ENCODE measurements at regions not wholly inside any gene's neighbourhood (a gene's known extent, or its start where the extent isn't known, plus 50 kb on each side); places are given as distances from the start of the nearest gene placed in this dataset.

DNA sequence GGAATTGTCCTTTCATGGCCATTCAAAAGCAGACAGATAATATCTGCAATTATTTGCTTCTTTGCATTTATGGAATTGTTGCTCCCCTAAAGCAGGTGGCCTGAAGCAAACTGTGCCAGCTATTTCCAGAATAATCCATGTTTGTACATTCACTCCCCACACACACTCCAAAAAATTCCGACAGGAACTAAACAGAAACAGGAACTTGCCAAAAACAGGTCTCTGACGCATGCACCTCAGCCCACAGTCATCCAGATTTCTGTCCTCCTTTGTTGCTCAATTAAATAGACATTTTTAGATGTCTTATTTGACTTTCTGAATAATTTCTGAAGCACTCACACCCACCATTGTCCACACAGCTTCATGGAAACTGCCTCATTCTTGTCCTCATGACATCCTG is 71.5 kb upstream of the EDNRA start:
- TF ChIP-seq ESRRB (CRISPR knock-in tag; IDR thresholded peaks at IDR 0.05; ENCODE audit: borderline replicate concordance) (no peak), LCOR (CRISPR knock-in tag; IDR thresholded peaks at IDR 0.05) (no peak), PRMT5 (CRISPR knock-in tag; IDR thresholded peaks at IDR 0.05) (no peak), ZNF584 (CRISPR knock-in tag; IDR thresholded peaks at IDR 0.05; ENCODE audit: low read depth) (no peak), PKNOX1 (IDR thresholded peaks at IDR 0.05) (no peak), NCOA4 (IDR thresholded peaks at IDR 0.05; ENCODE audit: partially characterized antibody) (no peak), ZNF277 (CRISPR knock-in tag; IDR thresholded peaks at IDR 0.05; ENCODE audit: borderline replicate concordance) (no peak), ZHX1 (conservative IDR thresholded peaks at IDR 0.05; ENCODE audit: low read length) (no peak), CLOCK (CRISPR knock-in tag; IDR thresholded peaks at IDR 0.05; ENCODE audit: borderline replicate concordance) (no peak), ZNF324 (CRISPR knock-in tag; IDR thresholded peaks at IDR 0.05) (no peak), RBM22 (IDR thresholded peaks at IDR 0.05; ENCODE audit: low read depth, low read length, poor library complexity, severe bottlenecking) (no peak), CBX8 (IDR thresholded peaks at IDR 0.05; ENCODE audit: borderline replicate concordance, extremely low read depth, low read depth, low read length, poor library complexity, severe bottlenecking) (no peak)
- intact Hi-C loops (cut with micrococcal nuclease): no loop called here
- ATAC-seq: no peak
- Histone ChIP-seq H2AFZ (ENCODE audit: low read depth, low read length) (no peak overlapping the region), H3K27ac (ENCODE audit: extremely low read depth, low read depth, low read length) (no peak overlapping the region), H4K20me1 (replicated peaks; ENCODE audit: control insufficient read depth, insufficient read depth, low read length) (no peaks in the 10 kb centered on the region), H3K4me1 (replicated peaks in 1 of 2; ENCODE audit: control insufficient read depth in 2 of 2, insufficient read depth in 2 of 2, low read length in 2 of 2) (no peaks in the 10 kb centered on the region), H3K9me3 (replicated peaks; ENCODE audit: control insufficient read depth, insufficient read depth, low read depth, low read length) (no peaks in the 10 kb centered on the region), H3K9ac (ENCODE audit: insufficient read depth in 1 of 2, low read depth in 2 of 2, low read length in 2 of 2) (no peak overlapping the region), H3K9me1 (ENCODE audit: control insufficient read depth, insufficient read depth, low read length) (no peaks in the 10 kb centered on the region), H3K36me3 (ENCODE audit: control insufficient read depth, insufficient read depth, low read length) (no peaks in the 10 kb centered on the region), H3K79me2 (ENCODE audit: control insufficient read depth, insufficient read depth, low read length) (no peaks in the 10 kb centered on the region), H3K4me2 (ENCODE audit: insufficient read depth, low read length) (no peak overlapping the region), H3K4me3 (no peak overlapping the region), H3K27me3 (ENCODE audit: control insufficient read depth in 2 of 2, insufficient read depth in 2 of 2, low read length in 2 of 2) (no peaks in the 10 kb centered on the region)
- POLR2A ChIA-PET: no interaction called here
- no peak for DNase-seq (ENCODE audit: extremely low read depth in 1 of 4, low spot score in 3 of 4)
- no peak for FAIRE-seq
- in situ Hi-C loops (cut with MboI): no loop called here
- CTCF ChIA-PET (ENCODE audit: low intra/inter-chr PET ratio): no interaction called here
- no TSS peak for BruUV-seq (replicated peaks)
- 0% methylated on average over 2 of the region's 2 CpGs for WGBS (ENCODE audit: insufficient coverage, low coverage, missing lambda C conversion rate)
